Anterior cingulate cortex (tissue), 58 donors: ENCODE measurements at regions not wholly inside any gene's neighbourhood (a gene's known extent, or its start where the extent isn't known, plus 50 kb on each side); places are given as distances from the start of the nearest gene placed in this dataset.
"Not testable (repeated sequence)": the region's sequence is repeated elsewhere in the genome, so short reads cannot be mapped to it uniquely, and the experiment has no call there.

Experiments
- DNase-seq, 58 donors: peaks; one replicate each; lab custom pipeline; 2025; lab: John Stamatoyannopoulos, UW

DNA sequence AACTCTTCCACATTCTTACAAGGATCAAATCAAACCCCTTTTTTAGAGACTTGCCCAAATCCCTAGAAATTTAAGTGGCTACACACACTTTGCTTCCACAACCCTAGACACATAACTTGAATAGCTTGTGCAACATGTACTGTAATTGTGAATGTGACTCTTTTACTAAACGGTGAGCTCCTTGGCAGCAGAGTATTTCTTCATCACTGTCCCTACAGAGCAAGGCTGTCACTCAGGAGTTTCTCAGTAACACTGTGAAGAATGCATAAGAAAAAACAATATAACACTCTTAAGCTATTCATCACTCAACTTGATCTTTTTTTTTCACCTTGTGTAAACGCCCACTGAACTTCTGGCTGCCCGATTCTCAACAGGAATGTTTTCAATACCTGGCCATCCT, 53.8 kb upstream of the ADAMTS18 start:
- DNase-seq = no peak

DNA sequence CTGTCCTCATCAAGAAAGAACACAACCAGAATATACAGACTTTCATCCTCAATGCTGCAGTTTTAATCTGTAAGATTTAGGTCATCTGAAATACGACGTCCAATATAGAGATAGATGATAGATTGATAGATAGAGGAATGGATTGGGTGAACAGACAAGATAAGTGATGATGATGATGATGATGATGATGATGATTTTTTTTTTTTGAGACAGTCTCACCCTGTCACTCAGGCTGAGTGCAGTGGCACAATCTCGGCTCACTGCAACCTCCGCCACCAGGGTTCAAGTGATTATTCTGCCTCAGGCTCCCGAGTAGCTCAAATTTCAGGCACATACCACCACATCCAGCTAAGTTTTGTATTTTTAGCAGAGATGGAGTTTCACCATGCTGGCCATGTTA, 56.3 kb upstream of the ADAMTS18 start:
- no peak for DNase-seq

DNA sequence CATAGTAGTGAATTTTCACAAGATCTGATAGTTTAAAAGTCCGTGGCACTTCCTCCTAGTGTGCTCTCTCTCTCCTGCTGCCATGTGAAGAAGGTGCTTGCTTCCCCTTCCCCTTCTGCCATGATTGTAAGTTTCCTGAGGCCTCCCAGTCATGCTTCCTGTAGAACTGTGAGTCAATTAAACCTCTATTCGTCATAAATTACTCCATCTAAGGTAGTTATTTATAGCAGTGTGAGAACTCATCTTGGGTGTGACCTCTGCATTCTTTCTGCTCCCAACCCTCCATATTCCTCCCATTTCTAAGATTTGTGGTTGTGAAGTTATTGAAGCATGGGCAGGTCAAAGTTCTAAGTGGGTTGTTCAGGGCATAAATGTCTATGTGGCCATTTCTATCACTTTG, 62.1 kb upstream of the ADAMTS18 start:
- no peak for DNase-seq

DNA sequence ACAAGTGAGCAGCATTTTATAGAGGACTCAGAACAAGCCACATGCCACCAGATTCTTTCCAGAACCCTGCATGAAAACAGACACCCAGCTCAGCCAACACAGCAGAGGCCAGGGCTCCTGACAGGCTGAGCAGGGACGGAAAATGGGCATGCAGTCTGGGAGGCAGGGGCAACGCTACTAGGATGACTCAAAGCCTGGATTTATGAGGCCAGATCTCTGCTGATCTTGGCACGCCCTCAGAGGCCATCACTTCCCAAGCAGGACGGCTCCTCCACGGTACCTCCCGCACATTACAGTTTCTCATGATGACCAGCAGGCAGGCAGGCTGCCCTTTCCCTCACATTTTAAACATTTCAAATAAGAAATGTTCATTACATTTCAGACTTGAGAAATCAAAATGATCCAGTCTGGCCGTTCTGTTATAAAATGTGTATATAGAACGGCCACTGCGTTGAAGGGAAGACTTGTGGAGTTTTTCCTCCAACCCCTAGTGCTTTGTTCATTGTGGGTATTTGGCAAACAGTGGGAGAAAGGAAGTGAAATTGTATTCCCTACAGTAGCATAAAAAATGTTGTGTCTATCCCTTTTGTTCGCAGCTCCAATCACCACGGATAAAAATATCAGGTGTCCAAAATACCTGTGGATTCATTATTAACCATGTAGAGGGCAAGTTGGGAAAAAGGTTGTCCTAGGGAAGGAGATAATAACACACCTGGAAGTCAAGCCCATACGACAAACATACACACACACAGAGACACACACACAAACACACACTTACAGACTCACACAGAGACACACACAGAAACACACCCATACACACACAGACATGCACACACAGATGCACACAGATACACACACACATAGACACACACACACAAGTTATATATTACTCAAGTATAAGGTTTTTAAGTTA, 64.8 kb upstream of the ADAMTS18 start:
- DNase-seq = no peak

DNA sequence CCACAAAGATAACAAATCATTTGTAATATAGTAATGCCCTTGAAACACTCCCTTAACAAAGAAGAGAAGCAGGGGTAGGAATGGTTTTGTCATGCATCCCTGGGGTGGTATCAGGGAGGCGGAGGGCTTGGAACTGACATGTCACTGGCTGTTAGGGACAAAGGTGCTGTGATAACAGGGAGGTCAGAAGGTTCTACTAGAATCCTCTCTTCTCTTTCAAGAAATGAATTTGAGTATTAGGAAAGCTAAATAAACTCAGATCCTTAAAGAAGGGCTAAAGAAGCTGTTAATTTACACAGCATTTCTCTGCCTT, 65.4 kb upstream of the ADAMTS18 start:
- DNase-seq = no peak

DNA sequence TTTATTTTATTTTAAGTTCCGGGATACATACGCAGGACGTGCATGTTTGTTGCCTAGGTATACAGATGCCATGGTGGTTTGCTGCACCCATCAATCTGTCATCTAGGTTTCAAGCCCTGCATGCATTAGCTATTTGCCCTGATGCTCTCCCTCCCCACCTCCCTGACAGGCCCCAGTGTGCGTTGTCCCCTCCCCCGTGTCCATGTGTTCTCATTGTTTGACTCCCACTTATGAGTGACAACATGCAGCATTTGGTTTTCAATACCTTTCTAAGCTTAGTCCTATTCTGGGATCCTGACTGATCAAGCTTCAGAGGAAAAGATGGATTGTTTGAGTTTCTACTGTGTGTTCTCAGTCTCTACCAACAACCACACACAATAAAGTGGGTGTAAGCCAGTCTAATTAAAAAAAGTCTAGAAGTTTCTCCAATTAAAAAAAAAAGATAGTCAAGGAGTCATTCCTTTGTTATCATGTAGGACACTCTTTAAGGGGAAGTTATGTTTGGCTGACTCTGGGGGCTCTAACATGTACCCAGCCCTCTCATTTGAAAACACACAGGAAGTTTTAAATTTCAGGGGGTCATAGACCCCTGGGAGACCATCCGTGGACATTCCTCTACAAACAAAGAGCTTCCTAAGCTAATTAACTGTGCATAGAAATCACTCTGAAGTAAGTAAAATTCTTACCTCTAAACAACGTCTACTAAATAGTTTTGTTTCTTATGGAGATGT, 66.3 kb upstream of the ADAMTS18 start:
- DNase-seq = no peak

DNA sequence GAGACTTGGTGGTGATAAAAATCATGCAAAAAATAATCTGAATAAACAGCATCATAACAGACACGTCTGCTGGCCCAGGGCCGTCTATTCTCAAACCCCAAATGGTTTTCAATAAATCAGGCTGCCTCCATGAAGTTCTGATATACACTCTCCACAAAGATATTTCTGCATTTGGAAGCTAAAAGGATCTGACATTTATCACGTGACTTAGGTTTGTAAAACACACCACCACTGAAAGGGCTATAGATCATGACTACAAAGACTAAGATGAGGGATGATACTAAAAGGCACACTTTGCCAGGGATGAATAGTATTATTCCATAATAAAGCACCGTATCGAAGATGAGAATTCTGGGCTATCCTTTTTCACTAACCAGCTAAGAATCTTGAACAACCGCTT, 67.6 kb upstream of the ADAMTS18 start:
- no peak for DNase-seq

DNA sequence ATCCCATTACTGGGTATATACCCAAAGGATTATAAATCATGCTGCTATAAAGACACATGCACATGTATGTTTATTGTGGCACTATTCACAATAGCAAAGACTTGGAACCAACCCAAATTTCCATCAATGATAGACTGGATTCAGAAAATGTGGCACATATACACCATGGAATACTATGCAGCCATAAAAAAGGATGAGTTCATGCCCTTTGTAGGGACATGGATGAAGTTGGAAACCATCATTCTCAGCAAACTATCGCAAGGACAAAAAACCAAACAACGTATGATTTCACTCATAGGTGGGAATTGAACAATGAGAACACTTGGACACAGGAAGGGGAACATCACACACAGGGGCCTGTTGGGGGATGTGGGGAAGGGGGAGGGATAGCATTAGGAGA, 71.7 kb upstream of the ADAMTS18 start:
- not testable (repeated sequence) for DNase-seq

DNA sequence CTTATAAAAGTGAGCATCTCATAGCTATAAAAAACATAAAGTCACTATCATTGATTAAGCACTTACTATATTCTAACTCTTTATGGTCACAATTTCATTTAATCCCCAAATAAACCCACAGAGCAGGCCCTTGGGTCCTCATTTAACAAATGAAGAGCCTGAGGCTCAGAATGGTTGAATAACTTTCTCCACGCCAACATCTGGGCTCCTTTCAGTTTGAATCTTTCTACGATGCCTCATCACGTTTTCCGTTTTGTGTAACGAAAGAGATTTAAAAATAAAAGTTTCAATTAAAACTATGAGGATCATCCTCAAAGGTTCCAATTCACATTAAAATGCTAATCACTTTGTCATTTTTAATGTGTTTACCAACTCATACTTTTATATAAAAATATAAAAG, 74.2 kb upstream of the ADAMTS18 start:
- DNase-seq = no peak

DNA sequence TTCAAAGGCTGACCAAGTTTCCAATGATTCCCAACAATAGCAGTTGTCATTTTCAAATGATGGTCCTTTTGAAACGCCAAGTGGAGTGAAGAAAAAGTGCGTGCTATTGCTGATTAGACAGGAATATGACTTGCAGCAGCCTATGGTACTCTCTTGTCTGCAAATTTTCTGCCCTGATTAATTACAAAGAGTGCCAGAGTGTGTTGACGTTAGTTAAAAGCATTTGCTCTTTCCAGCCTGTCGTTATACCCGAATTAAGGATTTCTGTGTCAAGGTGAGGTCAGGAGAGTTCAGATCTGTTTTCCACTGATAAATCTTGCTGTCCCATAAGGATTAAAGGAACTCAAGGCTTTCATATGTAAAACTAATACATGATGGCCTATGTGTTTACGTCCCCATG, 75.0 kb upstream of the ADAMTS18 start:
- no peak for DNase-seq

DNA sequence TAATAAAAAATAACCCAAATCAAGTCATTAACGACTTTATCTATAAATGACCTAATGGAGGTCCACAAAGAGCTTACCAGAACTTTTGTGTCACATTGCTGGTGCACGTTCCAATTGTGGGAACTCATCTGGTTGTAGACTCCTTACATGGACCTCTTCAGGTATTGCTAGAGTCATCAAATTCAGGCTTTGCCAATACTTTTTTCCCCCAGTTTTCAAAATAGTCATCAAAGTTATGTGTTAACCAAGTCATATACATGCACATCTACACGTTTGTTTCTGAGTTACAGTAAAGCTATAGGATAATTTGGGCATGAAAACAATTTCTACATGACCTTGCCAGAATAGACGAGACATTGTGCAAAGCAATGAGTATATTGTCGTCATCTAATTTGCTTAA, 76.2 kb upstream of the ADAMTS18 start:
- no peak for DNase-seq

DNA sequence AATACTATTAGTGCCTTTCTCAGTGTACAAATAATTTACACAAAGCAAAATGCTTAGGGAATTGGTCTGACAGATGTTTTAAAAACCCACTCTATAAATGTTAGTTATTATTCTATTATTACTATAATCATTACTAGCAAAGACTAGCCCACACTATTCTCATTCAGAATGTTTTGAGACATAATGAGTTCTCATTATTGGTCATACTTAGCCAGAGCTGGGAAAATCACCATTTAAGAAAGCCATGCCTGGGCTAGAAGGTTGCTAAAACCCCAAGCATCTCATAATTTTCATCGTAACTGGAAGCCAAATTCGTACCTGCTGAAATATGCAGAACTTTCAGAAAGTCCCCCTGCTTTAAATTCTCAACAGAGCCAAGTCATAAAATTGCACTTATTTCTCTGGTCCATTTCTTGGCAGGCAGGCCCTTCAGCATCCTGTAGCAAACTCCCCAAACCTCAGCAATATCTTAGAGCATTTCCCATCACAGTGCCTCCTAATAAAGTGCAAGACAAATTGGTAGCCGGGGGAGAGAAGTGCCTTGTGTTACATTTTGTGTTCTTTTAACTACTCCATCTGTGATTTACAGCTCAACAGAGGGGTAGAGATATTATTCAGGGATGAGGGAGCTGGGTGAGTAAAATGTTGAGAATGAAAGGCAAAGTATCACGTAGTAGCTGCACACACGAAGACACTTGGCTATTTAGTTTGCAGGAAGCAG, 79.8 kb upstream of the ADAMTS18 start:
- no peak for DNase-seq

DNA sequence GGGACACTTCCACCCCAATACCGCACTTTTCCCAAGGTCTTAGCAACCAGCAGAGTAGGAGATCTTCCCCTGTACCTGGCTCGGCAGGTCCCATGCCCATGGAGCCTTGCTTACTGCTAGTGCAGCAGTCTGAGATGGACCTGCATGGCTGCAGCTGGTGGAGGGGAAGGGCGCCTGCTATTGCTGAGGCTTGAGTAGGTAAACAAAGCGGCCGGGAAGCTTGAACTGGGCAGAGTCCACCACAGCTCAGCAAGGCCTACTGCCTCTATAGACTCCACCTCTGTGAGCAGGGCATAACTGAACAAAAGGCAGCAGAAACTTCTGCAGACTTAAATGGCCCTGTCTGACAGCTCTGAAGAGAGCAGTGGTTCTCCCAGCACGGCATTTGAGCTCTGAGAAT, 90.4 kb upstream of the ADAMTS18 start:
- not testable (repeated sequence) for DNase-seq

DNA sequence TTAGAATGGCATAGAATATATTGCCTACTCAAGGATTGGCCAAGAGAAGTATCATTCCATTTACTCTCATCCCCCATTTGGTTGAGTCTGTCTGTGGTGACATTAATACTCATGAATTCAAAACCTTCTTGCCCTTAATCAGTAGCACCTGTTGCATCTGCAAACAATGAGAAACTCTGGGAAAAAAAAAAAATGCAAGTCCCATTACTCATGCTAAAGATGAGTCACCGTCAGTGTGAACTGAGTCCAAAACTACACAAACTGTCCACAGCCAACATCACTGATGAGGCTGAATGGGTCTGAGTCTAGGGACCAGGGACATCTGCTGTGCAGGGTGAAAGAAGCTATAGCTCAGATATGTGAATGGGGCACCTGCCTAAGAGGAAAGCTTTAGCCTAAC, 96.9 kb upstream of the ADAMTS18 start:
- DNase-seq = no peak

DNA sequence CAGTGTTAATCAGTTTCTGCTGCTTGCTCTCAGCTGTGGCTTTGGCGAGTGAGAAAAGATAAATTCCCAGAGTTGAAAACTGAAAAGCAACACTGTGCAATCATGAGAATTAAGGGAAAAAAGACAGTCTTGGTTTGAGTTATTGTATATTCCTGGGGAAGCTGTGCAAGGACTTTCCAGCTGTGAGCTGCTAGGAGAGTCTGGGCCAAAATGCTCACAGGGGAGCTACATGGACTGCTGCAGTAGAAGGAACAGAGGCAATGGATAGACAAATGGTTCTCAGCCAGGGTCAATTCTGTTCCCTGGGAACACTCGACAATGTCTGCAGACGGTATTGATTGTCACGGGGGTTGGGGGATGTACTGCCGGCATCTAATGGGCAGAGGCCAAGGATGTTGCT, 102.0 kb upstream of the ADAMTS18 start:
- DNase-seq = no peak

DNA sequence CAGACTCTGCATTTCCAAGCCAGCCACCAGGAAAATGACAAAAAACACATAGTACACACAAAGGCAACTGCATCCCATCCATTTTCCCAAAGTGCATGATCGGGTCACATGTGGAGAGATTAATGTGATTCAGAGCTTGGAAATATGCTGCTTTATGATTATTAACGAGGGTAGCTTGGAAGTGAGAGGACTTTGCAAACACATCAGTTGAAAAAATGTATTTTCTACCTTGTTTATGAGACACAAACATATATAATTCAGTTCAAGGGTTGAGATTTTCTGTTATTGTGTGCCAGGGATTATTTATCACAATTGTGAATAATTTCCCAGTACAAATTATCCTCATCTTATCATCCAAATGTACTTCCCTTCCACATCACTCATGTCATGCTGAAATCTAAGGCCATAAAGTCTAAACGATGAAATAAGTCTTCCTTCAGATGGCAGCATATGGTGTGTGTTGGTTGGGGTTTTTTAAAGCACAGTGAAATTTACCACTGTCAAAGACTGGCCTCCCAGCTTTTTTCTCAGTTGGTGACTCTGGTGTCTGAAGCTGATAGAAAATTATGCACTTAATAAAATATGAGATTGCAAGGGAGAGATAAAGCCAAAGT, 104.7 kb upstream of the ADAMTS18 start:
- no peak for DNase-seq

DNA sequence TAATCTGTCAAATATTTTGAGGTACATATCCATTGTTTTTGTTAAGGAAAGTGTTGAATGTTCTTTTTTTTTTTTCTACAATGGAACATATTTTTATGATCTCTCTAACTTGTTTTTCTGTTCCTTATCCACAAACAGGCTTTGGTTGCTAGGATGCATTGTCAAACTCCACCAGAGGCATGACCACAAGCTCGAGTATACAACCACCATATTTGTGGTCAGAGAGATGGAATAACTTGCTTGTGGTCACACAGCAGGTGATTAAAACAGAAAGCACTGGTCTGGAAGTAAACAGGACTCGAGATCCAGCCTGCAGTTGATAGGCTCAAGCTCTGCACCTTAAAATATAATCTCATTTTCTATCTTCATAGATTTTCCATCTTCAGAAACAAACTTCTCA, 105.8 kb upstream of the ADAMTS18 start:
- DNase-seq = no peak

DNA sequence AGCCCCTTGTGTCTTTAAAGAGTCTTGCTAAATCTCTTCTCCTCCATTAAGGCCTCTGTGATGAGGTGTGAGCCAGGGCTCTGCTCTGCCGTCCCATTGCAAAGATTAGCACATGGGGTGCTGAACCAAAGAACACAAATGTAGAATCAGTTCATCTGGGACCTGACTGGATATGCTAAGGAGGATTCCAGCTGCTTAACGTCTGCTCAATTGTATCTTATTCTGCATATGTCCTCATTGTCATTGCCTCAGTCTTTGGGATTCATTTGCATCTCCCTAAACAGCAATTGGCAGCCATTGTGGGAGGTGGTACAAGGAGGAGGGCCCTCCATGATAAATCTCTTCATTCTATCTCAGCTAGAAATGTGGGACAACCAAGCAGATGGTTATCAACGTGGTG, 106.3 kb upstream of the ADAMTS18 start:
- no peak for DNase-seq

DNA sequence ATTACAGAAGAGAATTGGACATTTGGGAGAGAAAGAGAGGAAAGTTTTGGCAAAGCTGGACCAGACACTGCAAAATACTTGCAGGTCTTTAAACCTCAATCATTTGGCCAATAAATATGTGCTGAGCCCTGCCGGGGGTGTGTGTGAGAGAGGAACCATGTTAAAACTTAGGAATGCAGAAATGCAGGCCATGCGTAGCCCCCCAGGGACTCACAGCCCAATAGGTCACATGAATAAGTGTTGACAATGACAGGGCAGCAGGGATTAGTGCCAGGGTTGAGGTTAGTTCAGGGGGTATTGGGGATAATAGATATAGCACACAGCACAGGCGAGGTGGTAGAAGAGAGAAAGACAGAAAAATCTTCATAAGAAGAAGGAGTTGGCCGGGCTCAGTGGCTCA, 113.3 kb upstream of the ADAMTS18 start:
- no peak for DNase-seq

DNA sequence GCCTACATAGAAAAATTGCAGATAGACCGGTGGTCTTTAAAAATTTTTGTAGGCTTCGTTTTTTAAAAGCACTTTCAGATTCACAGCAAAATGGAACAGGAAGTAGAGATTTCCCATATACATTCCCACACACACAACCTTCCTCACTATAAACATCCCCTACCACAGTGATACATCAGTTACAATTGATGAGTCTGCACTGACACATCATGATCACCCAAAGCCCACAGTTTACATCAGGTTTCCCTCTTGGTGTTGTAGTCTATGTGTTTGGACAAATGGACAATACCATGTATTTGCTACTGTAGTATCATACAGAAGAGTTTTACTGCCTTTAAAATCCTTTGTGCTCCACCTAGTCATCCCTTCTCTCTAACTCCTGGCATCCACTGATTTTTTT, 113.9 kb upstream of the ADAMTS18 start:
- no peak for DNase-seq

DNA sequence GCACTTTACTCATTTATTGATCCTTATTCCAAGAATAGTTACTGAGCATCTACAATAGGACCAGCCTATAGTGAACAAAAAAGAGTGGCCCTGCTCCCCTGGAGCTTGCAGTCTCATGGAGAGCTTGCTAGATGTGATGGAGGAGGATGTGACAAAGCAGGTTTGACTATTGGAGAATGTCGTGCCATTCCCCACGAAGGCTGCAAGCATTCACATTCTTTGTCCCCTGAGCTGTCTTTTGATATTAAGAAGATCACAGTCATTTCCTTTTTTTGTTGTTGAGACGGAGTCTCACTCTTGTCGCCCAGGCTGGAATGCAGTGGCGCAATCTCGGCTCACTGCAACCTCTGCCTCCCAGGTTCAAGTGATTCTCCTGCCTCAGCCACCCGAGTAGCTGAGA, 115.0 kb upstream of the ADAMTS18 start:
- DNase-seq = no peak
